ENCODE measurements at regions not wholly inside any gene's neighbourhood (a gene's known extent, or its start where the extent isn't known, plus 50 kb on each side); places are given as distances from the start of the nearest gene placed in this dataset.
"Not testable (repeated sequence)": the region's sequence is repeated elsewhere in the genome, so short reads cannot be mapped to it uniquely, and the experiment has no call there.

GRCh38 chr2:111471791-111472530, 351.2 kb downstream of the BCL2L11 start:
- DNase-seq: not testable (repeated sequence)
- 90 to 96% methylated on average over 9 of the region's 9 CpGs for WGBS, 2 donors

GRCh38 chr2:111472844-111473403, 352.2 kb downstream of the BCL2L11 start:
- H3K9me3 ChIP-seq; H3K27me3 ChIP-seq; intact Hi-C loops (cut with DNase I); H3K27ac ChIP-seq; DNase-seq; H3K4me1 ChIP-seq; H3K36me3 ChIP-seq; H3K4me3 ChIP-seq: not testable (repeated sequence)
- WGBS, 2 donors: 80% methylated on average over 7 of the region's 7 CpGs

More at GRCh38 chr2:111471791-111472530, 351.2 kb downstream of the BCL2L11 start:
- H3K36me3 ChIP-seq; H3K4me1 ChIP-seq; H3K27ac ChIP-seq; H3K27me3 ChIP-seq; H3K4me3 ChIP-seq; intact Hi-C loops (cut with DNase I); H3K9me3 ChIP-seq: not testable (repeated sequence)

- H3K9me3 ChIP-seq; DNase-seq; intact Hi-C loops (cut with DNase I); H3K4me3 ChIP-seq; H3K4me1 ChIP-seq; H3K27me3 ChIP-seq; H3K27ac ChIP-seq; H3K36me3 ChIP-seq: not testable (repeated sequence)
- 15 to 44% methylated on average over 3 of the region's 3 CpGs for WGBS, 2 donors
Measured at GRCh38 chr2:111473522-111473921, 352.8 kb downstream of the BCL2L11 start.

GRCh38 chr2:111474198-111474705, 353.5 kb downstream of the BCL2L11 start:
- intact Hi-C loops (cut with DNase I); H3K4me1 ChIP-seq; H3K4me3 ChIP-seq; H3K27ac ChIP-seq; H3K27me3 ChIP-seq; H3K9me3 ChIP-seq; H3K36me3 ChIP-seq; DNase-seq: not testable (repeated sequence)
- 79 to 89% methylated on average over 8 of the region's 8 CpGs for WGBS, 2 donors

DNA sequence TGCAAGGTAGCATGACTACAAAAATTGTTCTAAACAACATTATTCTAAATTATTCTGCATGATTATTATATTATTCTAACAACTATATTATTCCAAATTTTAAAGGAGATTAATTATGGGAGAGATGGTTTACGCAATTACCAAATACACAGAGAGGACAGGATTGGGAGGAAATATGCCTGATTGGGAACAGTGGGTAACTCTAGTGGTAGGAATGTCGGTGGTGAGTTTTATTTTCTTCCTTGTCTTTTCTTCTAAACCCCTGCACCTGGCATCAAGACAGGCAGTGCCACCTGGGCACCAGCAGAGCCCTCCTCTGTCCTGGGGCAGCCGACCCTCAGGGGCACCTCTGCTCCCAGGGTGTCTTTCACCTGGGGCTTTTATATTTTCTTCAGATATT, 357.6 kb downstream of the BCL2L11 start:
- H3K4me3 ChIP-seq; H3K9me3 ChIP-seq; H3K36me3 ChIP-seq; DNase-seq; intact Hi-C loops (cut with DNase I); H3K27ac ChIP-seq; H3K4me1 ChIP-seq; H3K27me3 ChIP-seq: not testable (repeated sequence)
- WGBS, 2 donors: 60 to 71% methylated on average over 2 of the region's 3 CpGs

DNA sequence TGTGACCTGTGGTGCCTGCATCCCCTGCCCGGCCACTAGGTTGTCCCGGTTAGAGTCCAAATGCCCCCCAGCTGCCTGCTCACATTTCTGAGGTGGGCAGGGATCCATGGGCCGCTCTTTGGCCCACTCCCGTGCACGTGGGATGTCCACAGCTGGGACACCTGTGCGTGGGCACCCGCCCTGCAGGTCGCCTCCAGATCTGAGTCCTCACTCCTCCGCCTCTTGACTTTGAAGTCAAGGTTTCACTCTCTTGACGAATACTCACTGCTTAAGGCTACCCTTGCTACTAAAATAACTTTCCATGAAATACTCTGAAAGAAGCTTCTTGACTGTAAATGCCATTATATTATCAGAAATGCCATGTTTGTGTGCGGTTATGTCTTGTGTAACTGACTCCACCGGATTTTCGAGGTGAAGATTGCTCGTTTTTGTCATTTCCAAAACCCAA, 358.2 kb downstream of the BCL2L11 start:
- H3K4me3 ChIP-seq; intact Hi-C loops (cut with DNase I); H3K9me3 ChIP-seq; H3K4me1 ChIP-seq; DNase-seq; H3K27ac ChIP-seq; H3K36me3 ChIP-seq; H3K27me3 ChIP-seq: not testable (repeated sequence)
- WGBS, 2 donors: 74 to 82% methylated on average over 13 of the region's 14 CpGs

DNA sequence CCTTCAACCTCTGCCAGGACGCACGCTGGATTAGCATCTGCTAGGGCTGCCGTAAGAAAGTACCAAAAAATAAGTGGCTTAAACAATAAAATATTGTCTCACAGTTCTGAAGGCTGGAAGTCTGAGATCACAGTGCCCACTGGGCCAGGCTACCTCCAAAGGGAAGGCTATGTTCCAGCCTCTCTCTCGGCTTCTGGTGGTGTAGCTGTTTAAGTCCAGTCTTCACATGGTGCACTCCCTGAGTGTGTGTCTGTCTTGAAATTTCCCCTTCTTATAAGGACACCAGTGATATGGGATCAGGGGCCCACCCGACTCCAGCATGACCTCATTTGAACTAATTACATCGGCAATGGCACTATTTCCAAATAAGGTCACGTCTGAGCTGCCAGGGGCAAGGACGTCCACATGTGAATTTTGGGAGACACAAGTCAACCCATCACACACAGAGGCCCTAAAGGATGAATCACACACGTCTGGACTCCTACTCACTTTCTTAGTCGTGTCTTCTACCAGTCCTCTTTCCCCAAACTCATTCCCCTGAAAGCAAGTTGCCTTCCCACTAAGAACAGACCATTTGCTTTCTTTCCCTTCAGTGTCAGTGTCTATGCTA, 359.4 kb downstream of the BCL2L11 start:
- H3K27ac ChIP-seq; H3K36me3 ChIP-seq; DNase-seq; H3K27me3 ChIP-seq; H3K4me3 ChIP-seq; intact Hi-C loops (cut with DNase I); H3K9me3 ChIP-seq; H3K4me1 ChIP-seq: not testable (repeated sequence)
- 69 to 82% methylated on average over 10 of the region's 10 CpGs for WGBS, 2 donors

- H3K9me3 ChIP-seq; H3K36me3 ChIP-seq; H3K27me3 ChIP-seq; H3K4me3 ChIP-seq; H3K4me1 ChIP-seq; DNase-seq; intact Hi-C loops (cut with DNase I); H3K27ac ChIP-seq: not testable (repeated sequence)
- WGBS, 2 donors: 51 to 84% methylated on average over 8 of the region's 8 CpGs
Measured at GRCh38 chr2:111480633-111481032, 359.9 kb downstream of the BCL2L11 start.

DNA sequence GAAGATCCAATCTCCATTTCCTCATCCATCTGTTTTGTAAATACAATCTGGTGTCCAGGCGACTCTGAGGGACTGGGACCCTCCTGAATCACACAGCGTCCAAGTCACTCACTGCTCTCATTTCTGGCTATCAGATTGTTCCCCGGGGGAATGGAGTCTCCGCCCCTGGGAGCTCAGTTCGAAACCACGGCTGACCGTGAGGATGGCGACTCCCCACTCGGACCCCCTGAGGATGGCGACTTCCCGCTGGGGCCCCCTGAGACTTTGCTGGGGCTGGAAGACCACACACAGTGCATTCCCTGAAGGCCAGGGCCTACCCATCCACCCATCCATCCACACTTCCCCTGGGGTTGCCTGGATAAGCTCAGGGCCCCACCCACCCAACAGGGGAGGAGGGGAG, 360.5 kb downstream of the BCL2L11 start:
- H3K9me3 ChIP-seq; intact Hi-C loops (cut with DNase I); H3K27me3 ChIP-seq; H3K4me3 ChIP-seq; H3K36me3 ChIP-seq; H3K4me1 ChIP-seq; H3K27ac ChIP-seq; DNase-seq: not testable (repeated sequence)
- WGBS, 2 donors: 61 to 87% methylated on average over 10 to 11 of the region's 11 CpGs

DNA sequence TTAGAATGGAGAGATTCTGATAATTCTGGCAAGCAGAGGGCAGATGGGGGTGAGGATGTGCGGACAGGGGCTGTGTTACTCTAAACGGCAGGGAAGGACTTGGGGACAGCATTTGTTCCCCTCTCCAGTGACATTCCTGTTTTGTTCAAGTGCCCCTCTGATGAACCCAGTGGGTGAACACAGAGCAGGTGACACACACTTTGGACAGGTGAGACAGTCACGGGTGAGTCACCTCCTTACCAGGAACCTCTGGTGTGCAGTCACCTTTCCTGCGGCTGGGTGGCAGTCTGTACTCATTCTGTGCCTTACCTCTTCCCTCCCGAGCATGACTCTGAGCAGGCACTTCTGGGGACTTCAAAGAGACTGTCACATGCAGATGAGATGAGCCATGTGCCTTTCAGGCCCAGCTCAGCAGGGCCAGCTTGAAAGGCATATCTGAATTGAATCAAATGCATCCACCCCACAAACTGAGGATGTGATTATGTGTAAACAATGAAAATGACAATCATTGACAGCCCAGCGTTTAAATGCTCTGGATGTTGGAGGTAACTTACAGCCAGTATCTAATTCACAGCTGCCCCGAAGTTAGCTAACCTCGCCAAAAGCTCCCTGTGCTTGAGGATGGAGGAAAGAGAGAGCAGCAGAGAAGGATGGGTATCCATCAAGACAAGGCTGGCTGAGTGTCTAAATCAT, 362.4 kb downstream of the BCL2L11 start:
- H3K27ac ChIP-seq; H3K36me3 ChIP-seq; H3K4me3 ChIP-seq; H3K27me3 ChIP-seq; DNase-seq; H3K9me3 ChIP-seq; H3K4me1 ChIP-seq; intact Hi-C loops (cut with DNase I): not testable (repeated sequence)
- WGBS, 2 donors: 38 to 71% methylated on average over 5 of the region's 8 CpGs

DNA sequence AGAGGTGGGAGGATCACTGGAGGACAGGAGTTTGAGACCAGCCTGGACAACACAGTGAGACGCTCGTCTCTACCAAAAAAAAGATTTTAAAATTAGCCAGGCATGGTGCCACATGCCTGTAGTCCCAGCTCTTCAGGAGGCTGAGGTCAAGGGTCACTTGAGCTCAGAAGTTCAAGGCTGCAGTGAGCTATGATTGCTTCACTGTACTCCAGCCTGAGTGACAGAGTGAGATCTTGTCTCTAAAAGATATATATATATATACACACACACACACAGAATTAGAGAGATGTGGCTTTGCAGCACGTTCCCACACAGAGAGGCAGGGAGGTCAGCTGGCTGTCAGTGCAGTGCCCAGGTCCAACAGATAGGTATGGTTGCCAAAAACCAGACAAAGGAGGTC, 363.4 kb downstream of the BCL2L11 start:
- DNase-seq; intact Hi-C loops (cut with DNase I); H3K36me3 ChIP-seq; H3K4me3 ChIP-seq; H3K9me3 ChIP-seq; H3K4me1 ChIP-seq; H3K27me3 ChIP-seq; H3K27ac ChIP-seq: not testable (repeated sequence)
- 78 to 79% methylated on average over 1 of the region's 3 CpGs for WGBS, 2 donors

DNA sequence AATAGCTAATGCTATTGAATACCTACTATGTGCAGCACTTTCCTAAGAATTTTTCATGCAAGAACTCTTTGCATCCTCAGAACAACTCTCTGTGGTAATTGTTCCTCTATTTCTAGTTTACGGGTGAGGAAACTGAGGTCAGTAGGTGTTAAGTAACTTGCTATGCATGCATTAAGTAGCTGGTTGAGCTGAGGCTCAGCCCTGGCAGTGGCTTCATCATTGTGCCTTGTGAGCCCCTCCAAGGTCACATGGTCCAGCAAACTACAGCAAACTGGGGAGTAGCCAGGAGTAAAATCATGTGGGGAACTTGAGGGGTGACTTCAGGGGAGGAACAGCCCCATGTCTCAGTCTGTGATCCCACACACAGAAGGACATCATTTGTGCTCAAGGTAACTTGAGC, 365.2 kb downstream of the BCL2L11 start:
- H3K4me1 ChIP-seq; DNase-seq; H3K4me3 ChIP-seq; H3K9me3 ChIP-seq; H3K36me3 ChIP-seq; intact Hi-C loops (cut with DNase I); H3K27me3 ChIP-seq; H3K27ac ChIP-seq: not testable (repeated sequence)
- 85 to 91% methylated on average over 1 of the region's 1 CpG for WGBS, 2 donors

DNA sequence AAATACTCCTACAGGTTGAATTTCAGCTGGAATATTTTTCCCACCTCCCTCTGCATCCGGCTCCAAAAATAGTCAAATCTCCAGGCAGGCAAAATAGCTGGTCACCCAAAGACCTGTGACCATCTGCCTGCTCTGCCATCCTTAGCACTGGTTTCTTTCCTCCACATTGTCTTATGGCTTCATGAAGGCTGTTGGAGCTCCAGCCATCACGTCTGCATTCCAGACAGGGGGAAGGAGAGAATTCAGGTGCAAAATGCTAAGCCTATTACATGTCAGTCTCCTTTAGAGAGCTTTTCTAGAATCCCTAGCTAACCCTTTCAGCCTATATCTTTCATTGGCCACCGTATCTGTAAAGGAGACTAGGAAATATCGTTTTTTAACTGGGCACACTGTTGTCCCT, 367.7 kb downstream of the BCL2L11 start:
- H3K4me1 ChIP-seq; H3K36me3 ChIP-seq; H3K9me3 ChIP-seq; H3K27ac ChIP-seq; H3K4me3 ChIP-seq; H3K27me3 ChIP-seq; DNase-seq; intact Hi-C loops (cut with DNase I): not testable (repeated sequence)
- 93 to 94% methylated on average over 4 of the region's 4 CpGs for WGBS, 2 donors

Measured in sigmoid colon (tissue), 6 donors.